HG03135 (cell line): ENCODE measurements at regions not wholly inside any gene's neighbourhood (a gene's known extent, or its start where the extent isn't known, plus 50 kb on each side); places are given as distances from the start of the nearest gene placed in this dataset.
"Not testable (repeated sequence)": the region's sequence is repeated elsewhere in the genome, so short reads cannot be mapped to it uniquely, and the experiment has no call there.

Experiments
- ATAC-seq: cut with Tn5 transposase; IDR thresholded peaks from one replicate; pipeline ENCODE4 v1.9.1; 2021; ENCODE audit warnings: mild to moderate bottlenecking, moderate library complexity; ENCODE audit not compliant: unreplicated experiment

DNA sequence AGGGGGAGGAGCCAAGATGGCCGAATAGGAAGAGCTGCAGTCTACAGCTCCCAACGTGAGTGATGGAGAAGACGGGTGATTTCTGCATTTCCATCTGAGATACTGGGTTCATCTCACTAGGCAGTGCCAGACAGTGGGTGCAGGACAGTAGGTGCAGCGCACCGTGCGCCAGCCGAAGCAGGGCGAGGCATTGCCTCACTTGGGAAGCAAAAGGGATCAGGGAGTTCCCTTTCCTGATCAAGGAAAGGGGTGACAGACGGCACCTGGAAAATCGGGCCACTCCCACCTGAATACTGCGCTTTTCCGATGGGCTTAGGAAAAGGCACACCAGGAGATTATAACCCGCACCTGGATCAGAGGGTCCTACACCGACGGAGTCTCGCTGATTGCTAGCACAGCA, 121.1 kb upstream of the SESTD1 start:
- not testable (repeated sequence) for ATAC-seq

DNA sequence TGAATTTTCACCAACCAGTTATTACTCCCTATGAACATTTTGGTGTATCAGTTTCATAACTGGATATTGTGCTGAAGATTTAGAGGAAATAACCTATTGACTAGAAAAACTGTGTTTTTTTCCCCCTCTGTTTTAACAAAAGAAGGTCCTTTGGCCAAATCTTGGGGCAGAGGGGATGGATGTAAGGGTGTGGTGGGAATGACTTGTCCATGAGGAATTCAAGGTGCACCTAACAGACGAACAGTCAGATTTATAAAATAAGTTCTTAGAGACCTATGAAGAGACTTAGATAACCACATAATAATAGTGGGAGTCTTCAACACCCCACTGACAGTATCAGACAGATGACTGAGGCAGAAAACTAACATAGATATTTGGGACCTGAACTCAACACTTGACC, 119.3 kb upstream of the SESTD1 start:
- no peak for ATAC-seq

DNA sequence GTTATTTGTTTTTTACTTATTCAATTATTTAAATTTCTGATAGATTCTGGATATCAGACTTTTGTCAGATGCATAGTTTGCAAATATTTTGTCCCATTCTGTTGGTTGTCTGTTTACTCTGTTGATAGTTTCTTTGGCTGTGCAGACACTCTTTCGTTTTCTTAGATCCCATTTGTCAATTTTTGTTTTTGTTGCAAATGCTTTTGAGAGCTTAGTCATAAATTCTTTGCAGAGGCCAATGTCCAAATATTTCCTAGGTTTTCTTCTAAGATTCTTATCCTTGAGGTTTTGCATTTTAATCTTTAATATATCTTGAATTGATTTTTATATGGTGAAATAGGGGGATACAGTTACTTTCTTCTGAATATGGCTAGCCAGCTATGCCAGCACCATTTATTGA, 112.7 kb upstream of the SESTD1 start:
- no peak for ATAC-seq

DNA sequence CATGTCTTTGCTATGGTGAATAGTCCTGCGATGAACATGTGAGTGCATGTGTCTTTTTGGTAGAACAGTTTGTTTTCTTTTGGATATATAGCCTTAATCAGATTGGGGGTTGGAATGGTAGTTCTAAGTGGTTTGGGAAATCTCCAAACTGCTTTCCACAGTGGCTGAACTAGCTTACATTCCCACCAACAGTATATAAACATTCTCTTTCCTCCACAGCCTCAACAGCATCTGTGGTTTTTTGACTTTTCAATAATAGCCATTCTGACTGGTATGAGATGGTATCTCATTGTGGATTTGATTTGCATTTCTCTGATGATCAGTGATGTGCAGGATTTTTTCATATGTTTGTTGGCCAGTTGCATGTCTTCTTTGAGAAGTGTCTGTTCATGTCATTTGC, 112.2 kb upstream of the SESTD1 start:
- ATAC-seq: no peak

DNA sequence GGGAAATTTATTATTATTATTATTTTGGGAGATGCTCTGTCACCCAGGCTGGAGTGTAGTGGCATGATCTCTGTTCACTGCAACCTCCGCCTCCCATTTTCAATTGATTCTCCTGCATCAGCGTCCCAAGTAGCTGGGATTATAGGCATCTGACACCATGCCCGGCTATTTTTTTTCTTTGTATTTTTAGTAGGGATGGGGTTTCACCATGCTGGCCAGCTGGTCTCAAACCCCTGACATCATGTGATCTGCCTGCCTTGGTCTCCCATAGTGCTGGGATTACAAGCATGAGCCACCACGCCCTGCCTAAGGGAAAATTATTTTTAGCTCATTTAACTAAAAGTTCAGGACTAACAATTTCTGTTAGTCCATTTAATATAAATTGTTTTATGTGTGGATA, 109.2 kb upstream of the SESTD1 start:
- no peak for ATAC-seq

DNA sequence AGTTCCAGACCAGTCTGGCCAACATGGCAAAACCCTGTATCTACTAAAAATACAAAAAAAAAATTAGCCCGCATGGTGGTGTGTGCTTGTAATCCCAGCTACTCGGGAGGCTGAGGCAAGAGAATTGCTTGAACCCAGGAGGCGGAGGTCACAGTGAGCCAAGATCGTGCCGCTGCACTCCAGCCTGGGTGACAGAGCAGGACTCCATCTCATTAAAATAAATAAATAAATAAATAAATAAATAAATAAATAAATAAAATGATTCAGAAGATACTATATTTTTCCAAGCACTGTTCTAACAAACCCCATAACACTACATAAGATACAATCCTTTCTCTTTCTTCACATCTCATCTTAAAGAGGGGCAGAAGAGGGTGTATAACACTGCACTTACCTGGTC, 100.9 kb upstream of the SESTD1 start:
- ATAC-seq: not testable (repeated sequence)

DNA sequence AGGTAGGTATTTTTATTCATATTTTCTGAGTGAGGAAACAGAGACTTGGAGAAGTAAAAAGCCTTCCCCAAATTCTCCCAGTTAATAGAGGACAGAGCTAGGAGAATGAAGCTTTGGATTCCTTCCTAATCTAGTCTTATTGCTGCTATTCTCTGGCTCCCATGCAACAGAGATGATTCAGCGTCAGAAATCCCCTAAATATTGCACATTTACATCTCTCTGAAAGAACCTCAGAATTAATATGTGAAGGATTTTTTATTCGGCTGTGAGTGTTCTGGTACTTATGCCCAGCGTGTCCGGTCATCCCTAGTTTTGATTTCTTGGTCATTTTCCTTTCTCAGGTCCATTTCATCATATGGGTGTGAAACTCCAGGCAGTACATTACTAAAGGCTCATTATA, 91.2 kb upstream of the SESTD1 start:
- ATAC-seq: no peak

DNA sequence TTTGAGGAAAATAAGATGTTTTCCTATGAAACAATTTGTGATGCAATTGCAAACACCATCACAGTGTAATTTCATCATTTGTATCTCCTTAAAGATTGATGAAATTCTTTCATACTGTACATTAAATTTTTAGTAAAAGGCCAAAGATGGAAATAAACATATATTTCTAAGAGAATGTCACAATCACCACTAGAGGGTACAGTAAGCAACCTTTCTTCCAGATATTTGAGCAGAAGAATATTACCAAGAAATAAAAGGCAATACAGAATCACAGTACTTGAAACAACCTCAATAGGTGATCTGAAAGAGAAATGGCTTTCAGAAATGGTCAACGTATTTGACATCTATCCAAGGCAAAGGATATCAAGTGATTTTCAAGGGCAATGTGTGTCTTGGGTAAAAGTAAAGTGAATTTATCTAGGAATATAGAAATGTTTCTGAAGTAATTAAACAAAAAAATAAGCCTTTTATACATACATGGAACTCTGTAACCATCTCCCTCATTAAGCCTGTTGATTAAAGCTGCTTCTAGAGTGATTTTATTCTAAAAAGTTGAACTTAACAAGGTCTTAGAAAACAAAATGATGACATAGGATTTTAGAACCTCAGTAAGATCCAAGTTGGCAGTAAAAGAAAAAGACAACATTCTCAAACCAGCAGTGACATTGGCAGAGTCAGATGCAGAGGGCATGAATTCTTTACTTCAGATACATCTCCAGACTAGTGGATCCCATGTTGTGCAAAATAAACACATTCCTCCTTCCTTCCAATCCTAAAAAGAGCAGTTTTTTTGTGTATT, 90.3 kb upstream of the SESTD1 start:
- ATAC-seq: no peak

DNA sequence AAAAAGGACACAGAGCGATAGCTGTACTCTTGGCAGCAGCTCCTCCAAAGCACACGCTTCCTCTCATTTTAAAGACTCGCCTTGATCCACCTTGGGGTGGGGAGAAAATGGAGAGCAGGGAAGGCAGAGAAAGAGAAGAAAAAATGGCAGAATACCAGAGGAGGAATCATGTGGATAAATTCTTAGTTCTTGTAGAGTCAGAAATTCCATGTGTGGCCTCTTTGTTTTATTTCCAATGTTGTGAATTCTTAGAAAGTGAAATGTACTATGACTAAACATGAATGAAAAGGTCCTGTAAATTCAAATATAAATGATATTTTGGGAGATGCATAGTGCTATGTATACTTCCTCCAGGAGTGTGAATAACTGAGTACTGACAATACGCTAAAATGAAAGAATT, 89.7 kb upstream of the SESTD1 start:
- no peak for ATAC-seq

DNA sequence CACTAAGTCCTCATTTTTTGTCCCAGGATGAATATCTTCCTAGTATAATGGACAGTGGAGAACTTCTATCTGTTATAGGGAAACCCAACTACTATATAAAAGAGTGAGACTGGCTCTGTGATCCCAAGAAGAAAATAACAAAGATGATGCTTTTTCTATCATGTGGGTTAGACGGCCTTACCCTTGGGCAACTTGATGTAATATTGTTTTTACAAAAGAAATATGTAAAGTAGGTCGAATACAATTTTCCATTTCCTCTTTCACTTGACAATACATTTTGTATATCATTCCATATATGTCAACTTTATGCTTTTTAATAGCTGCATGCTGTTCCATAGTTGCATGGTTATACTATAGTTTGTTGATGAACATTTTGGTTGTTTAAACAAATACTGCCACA, 87.5 kb upstream of the SESTD1 start:
- ATAC-seq: no peak

DNA sequence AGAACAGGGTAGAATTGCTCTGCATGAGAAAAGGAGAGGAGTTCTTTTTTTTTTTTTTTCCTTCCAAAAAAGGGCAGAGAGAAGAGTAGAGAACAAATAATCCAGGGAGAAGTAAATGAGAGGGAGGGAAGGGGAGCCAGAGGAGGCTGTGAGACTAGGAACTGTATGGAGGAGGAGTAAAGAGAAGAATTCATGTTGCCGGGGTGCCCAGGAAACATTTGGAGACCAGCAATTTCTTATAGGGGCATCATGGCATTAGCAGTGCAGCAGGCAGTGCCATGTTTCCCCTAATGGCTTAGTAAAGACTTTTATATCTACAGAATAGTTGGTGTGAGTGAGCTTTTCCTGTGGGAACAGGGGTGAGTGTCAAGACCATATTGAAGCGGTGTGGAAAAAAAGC, 86.4 kb upstream of the SESTD1 start:
- no peak for ATAC-seq

DNA sequence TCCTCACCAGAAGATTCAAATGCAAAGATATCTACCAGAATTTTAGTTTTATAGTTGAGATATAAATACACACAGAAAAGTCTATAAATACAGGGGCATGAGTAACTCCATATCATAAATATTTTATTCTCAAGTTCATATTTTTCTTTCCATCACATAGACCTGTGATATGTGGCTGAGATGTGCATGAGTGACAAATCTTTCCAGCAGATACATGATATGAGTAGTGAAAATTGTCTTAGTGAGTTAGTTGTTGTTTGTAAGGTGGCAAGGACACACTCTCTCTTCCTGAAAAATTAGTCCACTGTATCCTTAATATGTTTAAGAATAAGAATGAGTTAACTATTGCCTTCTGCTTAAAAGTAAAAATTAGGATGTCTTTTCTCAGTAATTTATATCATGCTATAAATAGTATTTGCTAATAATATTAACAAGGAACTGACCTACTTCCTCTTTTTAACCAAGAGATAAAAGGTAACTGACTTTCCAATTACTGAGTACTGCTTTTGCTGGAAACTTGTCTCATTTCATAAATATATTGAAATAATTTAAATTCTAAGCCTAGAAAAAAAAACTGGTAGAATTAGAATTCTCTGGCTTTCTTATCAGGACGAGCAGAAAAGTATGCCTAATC, 85.2 kb upstream of the SESTD1 start:
- ATAC-seq: peak; percentile 52

DNA sequence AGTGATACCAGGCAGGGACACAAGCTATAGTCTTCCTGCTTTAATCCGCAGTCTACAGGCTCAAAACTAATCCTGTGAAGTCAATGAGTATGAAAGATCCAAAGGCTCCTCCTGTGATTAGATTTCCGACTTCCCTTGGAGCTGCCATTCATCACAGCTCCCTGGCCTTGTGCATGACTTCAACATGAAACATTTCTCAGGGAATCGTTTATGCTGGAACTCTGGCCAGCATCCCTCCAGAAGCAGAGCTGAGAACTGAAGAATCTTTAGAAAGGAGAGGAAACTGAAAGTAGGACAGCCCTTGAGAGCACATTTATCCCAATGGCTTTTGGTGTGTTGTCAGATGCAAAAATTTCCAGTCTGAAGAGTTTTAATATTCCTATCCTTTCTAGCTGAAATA, 84.3 kb upstream of the SESTD1 start:
- ATAC-seq: no peak

DNA sequence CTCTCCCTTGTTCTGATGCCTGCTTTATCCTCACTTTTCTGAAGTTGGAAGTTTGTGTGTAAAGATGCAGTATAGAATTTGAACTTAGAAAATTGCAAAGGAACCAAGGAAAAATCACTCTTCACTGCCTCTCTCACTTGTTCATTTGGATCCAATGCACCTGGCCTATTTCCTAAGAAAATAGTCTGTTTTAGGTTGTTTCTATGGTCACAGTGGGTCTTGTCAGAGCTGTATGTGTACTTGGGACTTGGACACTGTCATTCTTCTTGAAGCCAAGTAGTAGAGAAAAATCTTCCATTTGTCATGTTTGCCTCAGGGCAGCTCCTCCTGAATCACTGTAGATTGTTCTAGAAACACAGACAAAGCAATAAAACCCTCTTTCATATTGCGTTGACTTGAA, 80.3 kb upstream of the SESTD1 start:
- no peak for ATAC-seq

DNA sequence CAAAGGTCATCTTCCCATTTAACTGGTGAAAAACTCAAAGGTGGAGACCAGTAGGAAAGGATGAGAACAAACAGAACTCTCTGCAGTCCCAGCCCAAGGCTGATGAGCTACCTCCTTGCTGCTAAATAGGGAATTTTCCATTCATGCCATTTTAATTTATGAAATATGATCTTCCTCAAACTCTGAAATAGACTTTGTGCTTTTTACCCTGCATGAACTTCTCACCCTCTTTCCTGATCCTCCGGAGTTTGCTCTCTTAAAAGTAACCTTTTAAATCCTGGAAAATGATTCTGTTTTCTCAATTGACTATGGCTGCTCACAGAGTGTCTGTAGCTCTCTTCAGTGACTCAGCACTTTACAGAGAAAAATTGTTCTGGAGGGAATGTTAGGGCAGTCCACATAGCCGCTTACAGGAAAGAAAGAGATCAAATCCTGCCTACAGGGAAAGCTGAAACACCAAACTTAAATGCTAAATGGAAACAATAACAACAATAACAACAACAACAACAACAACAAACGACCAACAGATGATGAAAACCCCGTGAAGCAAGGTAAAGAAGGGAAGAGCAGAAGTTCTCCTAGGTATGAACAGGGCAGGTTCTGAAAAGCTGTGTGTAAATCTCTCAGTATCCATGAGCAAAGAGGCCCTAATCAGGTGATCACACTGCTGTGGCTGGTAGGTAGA, 79.8 kb upstream of the SESTD1 start:
- ATAC-seq: no peak

DNA sequence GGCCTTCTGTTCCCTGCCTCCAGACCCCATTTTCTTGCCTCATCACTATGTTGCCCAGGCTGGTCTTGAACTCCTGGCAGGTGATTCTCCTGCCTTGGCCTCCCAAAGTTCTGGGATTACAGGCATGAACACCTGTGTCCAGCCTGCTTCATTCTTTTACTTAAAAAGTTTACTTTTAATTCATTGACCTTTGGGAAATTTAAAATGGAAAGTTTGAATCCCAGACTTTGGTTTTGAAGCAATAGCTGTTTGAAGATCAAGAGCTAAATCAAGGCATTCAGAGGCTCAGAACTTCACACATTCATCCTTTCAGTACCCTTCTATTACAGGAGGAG, 79.3 kb upstream of the SESTD1 start:
- no peak for ATAC-seq

DNA sequence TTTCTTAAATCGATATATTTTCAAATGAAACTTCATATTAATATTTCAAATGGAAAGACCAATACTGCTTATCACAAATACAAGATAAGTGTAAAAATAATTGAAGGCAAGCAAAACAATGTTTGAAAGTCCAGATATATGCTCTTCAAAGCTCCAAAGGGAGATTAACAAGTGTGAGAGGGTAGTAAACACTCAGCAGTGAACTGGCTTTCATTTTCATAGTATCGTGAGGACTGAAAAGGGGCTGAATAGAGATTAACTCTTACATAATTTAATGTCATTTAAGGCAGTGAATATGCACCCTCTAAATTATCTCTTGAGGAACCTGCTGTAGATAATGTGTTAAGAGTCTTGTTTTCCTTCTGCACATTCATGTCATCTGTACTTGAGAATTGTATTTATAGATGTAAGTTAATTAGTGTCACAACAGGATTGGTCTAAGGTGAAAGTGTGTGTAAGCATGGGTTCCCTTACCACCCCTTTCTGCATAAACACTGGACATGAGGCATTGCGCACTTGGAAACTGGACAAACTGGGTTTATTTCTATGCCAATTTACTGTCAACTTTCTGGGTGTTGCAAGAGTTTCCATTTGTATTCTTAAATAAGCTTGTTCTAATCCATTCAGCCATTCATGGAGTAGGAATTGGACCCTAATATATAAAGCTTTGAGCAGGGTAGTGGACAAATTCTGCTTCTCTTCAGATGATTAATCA, 76.7 kb upstream of the SESTD1 start:
- no peak for ATAC-seq

DNA sequence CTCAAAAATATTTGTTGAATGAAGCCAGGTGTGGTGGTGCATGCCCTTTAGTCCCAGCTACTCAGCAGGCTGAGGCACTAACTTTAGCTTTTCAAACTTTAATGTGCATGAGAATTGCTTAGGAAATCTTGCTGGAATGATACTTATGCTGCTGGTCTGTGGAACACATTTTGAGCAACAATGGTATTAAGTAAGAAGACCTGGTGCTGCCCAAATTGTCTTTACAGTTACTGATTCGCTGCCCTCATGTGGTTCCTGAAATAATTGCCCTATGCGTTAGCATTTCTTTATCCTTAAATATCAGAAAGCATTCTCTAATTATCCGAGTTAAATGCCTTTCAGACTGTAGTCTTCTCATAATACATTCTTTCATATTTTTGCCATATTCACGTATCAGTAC, 76.0 kb upstream of the SESTD1 start:
- ATAC-seq: no peak

DNA sequence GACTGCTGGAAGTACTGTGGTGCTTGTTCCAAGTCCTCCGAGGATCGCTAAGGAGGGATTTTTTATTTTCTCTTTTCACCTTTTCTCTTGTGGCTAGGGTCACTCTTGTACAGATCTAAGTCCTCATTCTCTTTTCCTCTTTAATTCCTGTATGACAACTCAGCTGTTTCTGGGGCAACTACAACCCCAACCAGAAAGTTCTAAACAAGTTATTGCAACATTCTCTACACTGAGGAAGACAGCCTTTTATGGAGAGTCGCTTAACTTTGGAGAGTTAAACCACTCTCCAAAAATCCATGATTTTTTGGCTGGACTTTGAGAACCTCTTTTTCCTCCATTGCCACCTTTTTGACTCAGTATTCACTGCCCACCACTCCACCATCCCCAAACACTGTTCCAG, 74.0 kb upstream of the SESTD1 start:
- ATAC-seq: no peak

DNA sequence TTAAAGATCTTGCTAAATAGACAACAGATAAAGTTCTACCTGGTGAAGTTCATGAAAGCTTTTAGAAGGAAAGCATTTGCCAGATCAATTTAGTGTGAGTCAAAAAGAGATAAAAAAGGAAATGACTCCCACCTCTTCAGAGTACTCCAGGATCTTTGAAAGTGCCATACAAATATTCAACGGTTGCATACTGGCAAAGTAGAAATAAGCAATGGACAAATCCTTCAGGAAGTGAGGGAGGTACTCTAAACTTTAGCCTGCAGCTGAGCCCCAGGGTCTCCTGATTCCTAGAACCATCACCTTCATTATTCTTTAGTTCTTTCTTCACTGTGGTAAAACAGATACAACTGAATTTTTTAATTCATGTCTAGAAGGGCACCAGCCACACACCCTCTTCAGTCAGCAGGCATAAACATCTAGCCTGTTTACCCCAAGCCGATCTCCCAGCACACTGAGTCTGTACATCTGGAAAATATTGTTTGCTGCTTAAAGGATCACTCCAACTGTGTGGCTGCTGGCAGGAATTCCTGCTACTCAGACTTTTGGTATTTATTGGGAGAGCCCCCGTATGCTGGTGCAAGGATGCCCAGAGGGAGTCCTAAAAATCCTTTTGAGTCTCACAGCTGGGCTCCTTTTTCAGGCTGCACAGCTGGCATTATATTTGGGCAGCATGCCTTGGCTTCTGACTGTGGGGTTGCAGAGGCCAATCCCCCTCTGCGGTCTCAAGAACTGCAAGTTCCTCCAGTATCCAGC, 72.3 kb upstream of the SESTD1 start:
- no peak for ATAC-seq

DNA sequence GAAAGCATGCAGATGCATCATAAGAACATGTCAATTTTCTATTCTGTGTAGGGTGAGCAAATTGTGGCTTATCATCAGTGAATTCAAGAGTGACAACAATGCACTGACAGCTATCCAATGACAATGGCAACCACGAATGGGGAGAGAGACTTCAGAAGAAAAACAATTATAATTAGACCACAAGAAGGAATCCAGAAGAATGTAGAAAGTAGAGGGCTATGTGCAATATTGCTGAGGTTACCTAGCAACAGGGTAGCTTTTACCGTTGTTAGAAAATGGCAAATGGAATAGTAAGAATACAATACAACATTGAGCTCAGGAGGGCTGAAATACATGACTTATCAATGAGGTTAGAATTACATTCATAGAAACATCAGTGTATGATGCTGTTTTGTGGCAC, 71.1 kb upstream of the SESTD1 start:
- no peak for ATAC-seq
